ENCODE measurements at regions not wholly inside any gene's neighbourhood (a gene's known extent, or its start where the extent isn't known, plus 50 kb on each side); places are given as distances from the start of the nearest gene placed in this dataset.

DNA sequence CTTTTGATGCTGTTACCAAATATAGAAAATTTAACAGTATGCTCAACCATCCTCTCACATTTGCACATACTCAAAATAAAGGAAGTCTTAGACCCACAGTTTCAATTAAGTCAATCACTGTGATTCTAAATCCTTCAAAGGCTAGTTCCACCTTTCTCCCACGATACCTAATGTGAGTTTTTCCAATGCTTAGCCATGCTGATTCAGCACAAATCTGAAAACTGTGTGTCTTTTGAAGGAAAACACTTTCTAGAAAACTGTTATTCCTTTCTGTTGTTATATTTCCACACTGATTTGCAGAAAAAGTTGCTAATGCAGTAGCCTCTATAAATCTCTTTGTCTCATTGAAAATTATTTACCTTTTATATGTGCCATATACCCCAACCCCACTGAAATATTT, 645.7 kb downstream of the PRR16 start:
- ChIA-PET CTCF (interaction anchor here (1.1 kb wide), 1 partner anchor 9 kb away, joined by 3 read pairs; no protein-coding TSS in a partner anchor), POLR2A (no interaction called here)
- WGBS (ENCODE audit: low lambda C conversion rate), result 0% methylated on average over 1 of the region's 1 CpG
- Histone ChIP-seq H3K4me1 (ENCODE audit: control insufficient read depth in 1 of 2, insufficient read depth in 2 of 2, low read depth in 1 of 2, low read length in 1 of 2) (no peaks in the 10 kb centered on the region), H3K27ac (ENCODE audit: low read depth in 2 of 2, low read length in 1 of 2) (no peak overlapping the region), H3K9me3 (no peaks in the 10 kb centered on the region), H3K4me2 (no peak overlapping the region), H3K27me3 (ENCODE audit: insufficient read depth) (no peaks in the 10 kb centered on the region), H3K4me3 (ENCODE audit: low read depth in 2 of 2, low read length in 1 of 2) (no peak overlapping the region), H3K9me2 (no peaks in the 10 kb centered on the region), H3K36me3 (replicated peaks in 1 of 2; ENCODE audit: control insufficient read depth in 1 of 2, insufficient read depth in 2 of 2, low read length in 1 of 2) (no peaks in the 10 kb centered on the region), H3K9ac (no peak overlapping the region), H3K79me2 (ENCODE audit: insufficient read depth) (no peaks in the 10 kb centered on the region), H3F3A (replicated peaks; ENCODE audit: insufficient read depth) (no peaks in the 10 kb centered on the region), H2AFZ (ENCODE audit: low read depth) (no peak overlapping the region), H4K20me1 (ENCODE audit: insufficient read depth) (no peaks in the 10 kb centered on the region)
- DNase-seq, result no peak
- TF ChIP-seq EP300 (IDR thresholded peaks at IDR 0.05; ENCODE audit: borderline replicate concordance in 1 of 2, low read depth in 1 of 2, low read length in 1 of 2) (no peak), MXI1 (IDR thresholded peaks at IDR 0.05; ENCODE audit: low read depth, low read length) (no peak), GABPA (IDR thresholded peaks at IDR 0.05; ENCODE audit: low read depth) (no peak), GATA2 (CRISPR knock-in tag; IDR thresholded peaks at IDR 0.05) (no peak), FOXJ3 (CRISPR knock-in tag; IDR thresholded peaks at IDR 0.05) (no peak), SIN3A (IDR thresholded peaks at IDR 0.05; ENCODE audit: borderline replicate concordance, low read depth, low read length) (no peak), MEF2A (IDR thresholded peaks at IDR 0.05; ENCODE audit: borderline replicate concordance, low read depth) (no peak), YY1 (IDR thresholded peaks at IDR 0.05; ENCODE audit: low read depth) (no peak), RFX5 (IDR thresholded peaks at IDR 0.05; ENCODE audit: low read length) (no peak), JUND (IDR thresholded peaks at IDR 0.05) (no peak), PBX3 (IDR thresholded peaks at IDR 0.05) (no peak), SMC3 (IDR thresholded peaks at IDR 0.05; ENCODE audit: low read depth, low read length) (no peak), FOXM1 (IDR thresholded peaks at IDR 0.05; ENCODE audit: low read depth) (no peak), CHD2 (IDR thresholded peaks at IDR 0.05; ENCODE audit: low read length, partially characterized antibody) (no peak), EZH2phosphoT487 (IDR thresholded peaks at IDR 0.05; ENCODE audit: borderline replicate concordance, low read depth) (no peak), IRF3 (IDR thresholded peaks at IDR 0.05; ENCODE audit: low read depth, low read length) (no peak)
- TF ChIP-seq, protein P1, sequence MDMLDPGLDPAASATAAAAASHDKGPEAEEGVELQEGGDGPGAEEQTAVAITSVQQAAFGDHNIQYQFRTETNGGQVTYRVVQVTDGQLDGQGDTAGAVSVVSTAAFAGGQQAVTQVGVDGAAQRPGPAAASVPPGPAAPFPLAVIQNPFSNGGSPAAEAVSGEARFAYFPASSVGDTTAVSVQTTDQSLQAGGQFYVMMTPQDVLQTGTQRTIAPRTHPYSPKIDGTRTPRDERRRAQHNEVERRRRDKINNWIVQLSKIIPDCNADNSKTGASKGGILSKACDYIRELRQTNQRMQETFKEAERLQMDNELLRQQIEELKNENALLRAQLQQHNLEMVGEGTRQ (IDR thresholded peaks at IDR 0.05; ENCODE audit: borderline replicate concordance, low read depth, low read length), result no peak
- TF ChIP-seq, protein P2, sequence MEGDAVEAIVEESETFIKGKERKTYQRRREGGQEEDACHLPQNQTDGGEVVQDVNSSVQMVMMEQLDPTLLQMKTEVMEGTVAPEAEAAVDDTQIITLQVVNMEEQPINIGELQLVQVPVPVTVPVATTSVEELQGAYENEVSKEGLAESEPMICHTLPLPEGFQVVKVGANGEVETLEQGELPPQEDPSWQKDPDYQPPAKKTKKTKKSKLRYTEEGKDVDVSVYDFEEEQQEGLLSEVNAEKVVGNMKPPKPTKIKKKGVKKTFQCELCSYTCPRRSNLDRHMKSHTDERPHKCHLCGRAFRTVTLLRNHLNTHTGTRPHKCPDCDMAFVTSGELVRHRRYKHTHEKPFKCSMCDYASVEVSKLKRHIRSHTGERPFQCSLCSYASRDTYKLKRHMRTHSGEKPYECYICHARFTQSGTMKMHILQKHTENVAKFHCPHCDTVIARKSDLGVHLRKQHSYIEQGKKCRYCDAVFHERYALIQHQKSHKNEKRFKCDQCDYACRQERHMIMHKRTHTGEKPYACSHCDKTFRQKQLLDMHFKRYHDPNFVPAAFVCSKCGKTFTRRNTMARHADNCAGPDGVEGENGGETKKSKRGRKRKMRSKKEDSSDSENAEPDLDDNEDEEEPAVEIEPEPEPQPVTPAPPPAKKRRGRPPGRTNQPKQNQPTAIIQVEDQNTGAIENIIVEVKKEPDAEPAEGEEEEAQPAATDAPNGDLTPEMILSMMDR (IDR thresholded peaks at IDR 0.05), result no peak
- TF ChIP-seq, protein P3, sequence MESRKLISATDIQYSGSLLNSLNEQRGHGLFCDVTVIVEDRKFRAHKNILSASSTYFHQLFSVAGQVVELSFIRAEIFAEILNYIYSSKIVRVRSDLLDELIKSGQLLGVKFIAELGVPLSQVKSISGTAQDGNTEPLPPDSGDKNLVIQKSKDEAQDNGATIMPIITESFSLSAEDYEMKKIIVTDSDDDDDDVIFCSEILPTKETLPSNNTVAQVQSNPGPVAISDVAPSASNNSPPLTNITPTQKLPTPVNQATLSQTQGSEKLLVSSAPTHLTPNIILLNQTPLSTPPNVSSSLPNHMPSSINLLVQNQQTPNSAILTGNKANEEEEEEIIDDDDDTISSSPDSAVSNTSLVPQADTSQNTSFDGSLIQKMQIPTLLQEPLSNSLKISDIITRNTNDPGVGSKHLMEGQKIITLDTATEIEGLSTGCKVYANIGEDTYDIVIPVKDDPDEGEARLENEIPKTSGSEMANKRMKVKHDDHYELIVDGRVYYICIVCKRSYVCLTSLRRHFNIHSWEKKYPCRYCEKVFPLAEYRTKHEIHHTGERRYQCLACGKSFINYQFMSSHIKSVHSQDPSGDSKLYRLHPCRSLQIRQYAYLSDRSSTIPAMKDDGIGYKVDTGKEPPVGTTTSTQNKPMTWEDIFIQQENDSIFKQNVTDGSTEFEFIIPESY (IDR thresholded peaks at IDR 0.05; ENCODE audit: borderline replicate concordance, low read depth), result no peak

All from SK-N-SH (cell line).